ENCODE measurements at regions not wholly inside any gene's neighbourhood (a gene's known extent, or its start where the extent isn't known, plus 50 kb on each side); places are given as distances from the start of the nearest gene placed in this dataset.

- H3K27ac ChIP-seq (ENCODE audit: low read depth, low read length) = no peak overlapping the region
- H3K9me2 ChIP-seq (ENCODE audit: insufficient read depth) = no peaks in the 10 kb centered on the region; the same call in 1 of the 2 replicates
- POLR2A ChIA-PET = no interaction called here
- no peak overlapping the region for H3K9ac ChIP-seq (ENCODE audit: low read length)
- no peaks in the 10 kb centered on the region for H3K4me1 ChIP-seq (ENCODE audit: control insufficient read depth in 1 of 2, insufficient read depth in 2 of 2, low read length in 2 of 2)
- no peaks in the 10 kb centered on the region for H3K79me2 ChIP-seq (ENCODE audit: insufficient read depth, low read length)
- no peak for TF ChIP-seq EZH2phosphoT487 (IDR thresholded peaks at IDR 0.05; ENCODE audit: borderline replicate concordance)
- TF ChIP-seq, protein P1, sequence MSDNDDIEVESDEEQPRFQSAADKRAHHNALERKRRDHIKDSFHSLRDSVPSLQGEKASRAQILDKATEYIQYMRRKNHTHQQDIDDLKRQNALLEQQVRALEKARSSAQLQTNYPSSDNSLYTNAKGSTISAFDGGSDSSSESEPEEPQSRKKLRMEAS (IDR thresholded peaks at IDR 0.05) = no peak
- TF ChIP-seq, protein P2, sequence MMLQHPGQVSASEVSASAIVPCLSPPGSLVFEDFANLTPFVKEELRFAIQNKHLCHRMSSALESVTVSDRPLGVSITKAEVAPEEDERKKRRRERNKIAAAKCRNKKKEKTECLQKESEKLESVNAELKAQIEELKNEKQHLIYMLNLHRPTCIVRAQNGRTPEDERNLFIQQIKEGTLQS (IDR thresholded peaks at IDR 0.05) = no peak
- TF ChIP-seq, protein P3, sequence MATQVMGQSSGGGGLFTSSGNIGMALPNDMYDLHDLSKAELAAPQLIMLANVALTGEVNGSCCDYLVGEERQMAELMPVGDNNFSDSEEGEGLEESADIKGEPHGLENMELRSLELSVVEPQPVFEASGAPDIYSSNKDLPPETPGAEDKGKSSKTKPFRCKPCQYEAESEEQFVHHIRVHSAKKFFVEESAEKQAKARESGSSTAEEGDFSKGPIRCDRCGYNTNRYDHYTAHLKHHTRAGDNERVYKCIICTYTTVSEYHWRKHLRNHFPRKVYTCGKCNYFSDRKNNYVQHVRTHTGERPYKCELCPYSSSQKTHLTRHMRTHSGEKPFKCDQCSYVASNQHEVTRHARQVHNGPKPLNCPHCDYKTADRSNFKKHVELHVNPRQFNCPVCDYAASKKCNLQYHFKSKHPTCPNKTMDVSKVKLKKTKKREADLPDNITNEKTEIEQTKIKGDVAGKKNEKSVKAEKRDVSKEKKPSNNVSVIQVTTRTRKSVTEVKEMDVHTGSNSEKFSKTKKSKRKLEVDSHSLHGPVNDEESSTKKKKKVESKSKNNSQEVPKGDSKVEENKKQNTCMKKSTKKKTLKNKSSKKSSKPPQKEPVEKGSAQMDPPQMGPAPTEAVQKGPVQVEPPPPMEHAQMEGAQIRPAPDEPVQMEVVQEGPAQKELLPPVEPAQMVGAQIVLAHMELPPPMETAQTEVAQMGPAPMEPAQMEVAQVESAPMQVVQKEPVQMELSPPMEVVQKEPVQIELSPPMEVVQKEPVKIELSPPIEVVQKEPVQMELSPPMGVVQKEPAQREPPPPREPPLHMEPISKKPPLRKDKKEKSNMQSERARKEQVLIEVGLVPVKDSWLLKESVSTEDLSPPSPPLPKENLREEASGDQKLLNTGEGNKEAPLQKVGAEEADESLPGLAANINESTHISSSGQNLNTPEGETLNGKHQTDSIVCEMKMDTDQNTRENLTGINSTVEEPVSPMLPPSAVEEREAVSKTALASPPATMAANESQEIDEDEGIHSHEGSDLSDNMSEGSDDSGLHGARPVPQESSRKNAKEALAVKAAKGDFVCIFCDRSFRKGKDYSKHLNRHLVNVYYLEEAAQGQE (IDR thresholded peaks at IDR 0.05; ENCODE audit: low read depth) = no peak
- no peak for TF ChIP-seq JUND (IDR thresholded peaks at IDR 0.05)
- no peak for TF ChIP-seq CEBPB (IDR thresholded peaks at IDR 0.05; ENCODE audit: low read depth)
- TF ChIP-seq ZFX (IDR thresholded peaks at IDR 0.05) = no peak
- TF ChIP-seq, protein P4, sequence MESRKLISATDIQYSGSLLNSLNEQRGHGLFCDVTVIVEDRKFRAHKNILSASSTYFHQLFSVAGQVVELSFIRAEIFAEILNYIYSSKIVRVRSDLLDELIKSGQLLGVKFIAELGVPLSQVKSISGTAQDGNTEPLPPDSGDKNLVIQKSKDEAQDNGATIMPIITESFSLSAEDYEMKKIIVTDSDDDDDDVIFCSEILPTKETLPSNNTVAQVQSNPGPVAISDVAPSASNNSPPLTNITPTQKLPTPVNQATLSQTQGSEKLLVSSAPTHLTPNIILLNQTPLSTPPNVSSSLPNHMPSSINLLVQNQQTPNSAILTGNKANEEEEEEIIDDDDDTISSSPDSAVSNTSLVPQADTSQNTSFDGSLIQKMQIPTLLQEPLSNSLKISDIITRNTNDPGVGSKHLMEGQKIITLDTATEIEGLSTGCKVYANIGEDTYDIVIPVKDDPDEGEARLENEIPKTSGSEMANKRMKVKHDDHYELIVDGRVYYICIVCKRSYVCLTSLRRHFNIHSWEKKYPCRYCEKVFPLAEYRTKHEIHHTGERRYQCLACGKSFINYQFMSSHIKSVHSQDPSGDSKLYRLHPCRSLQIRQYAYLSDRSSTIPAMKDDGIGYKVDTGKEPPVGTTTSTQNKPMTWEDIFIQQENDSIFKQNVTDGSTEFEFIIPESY (IDR thresholded peaks at IDR 0.05; ENCODE audit: extremely low read depth, insufficient replicate concordance, low read length) = no peak
- no peak overlapping the region for H3K4me3 ChIP-seq (replicated peaks in 1 of 2; ENCODE audit: low read depth in 1 of 2, low read length in 2 of 2)
- H4K20me1 ChIP-seq (ENCODE audit: insufficient read depth) = no peaks in the 10 kb centered on the region
- no peak for DNase-seq (ENCODE audit: low read depth, low spot score)
- no peaks in the 10 kb centered on the region for H3K36me3 ChIP-seq (ENCODE audit: control insufficient read depth in 1 of 2, insufficient read depth in 2 of 2, low read length in 2 of 2)
- RAD21 ChIA-PET (ENCODE audit: low non-redundant PET in 1 of 2, low total read pairs in 2 of 2, uncharacterized antibody in 2 of 2, unreplicated experiment in 2 of 2) = no interaction called here
- intact Hi-C loops (cut with micrococcal nuclease) = no loop called here
- no peak for ATAC-seq
- no peaks in the 10 kb centered on the region for H3K27me3 ChIP-seq (ENCODE audit: insufficient read depth, low read length)
- BruUV-seq (replicated peaks) = no TSS peak
- H2AFZ ChIP-seq (ENCODE audit: low read depth, low read length, poor library complexity, severe bottlenecking) = no peak overlapping the region
- no peaks in the 10 kb centered on the region for H3K9me3 ChIP-seq (ENCODE audit: control insufficient read depth in 1 of 2, insufficient read depth in 1 of 2, low read depth in 1 of 2, low read length in 2 of 2)
- CTCF ChIA-PET = no interaction called here
- H3K4me2 ChIP-seq (ENCODE audit: low read length) = no peak overlapping the region
Measured at GRCh38 chr6:77353129-77353528, 110.2 kb downstream of the HTR1B start.
